Calu3 (cell line): ENCODE measurements at regions not wholly inside any gene's neighbourhood (a gene's known extent, or its start where the extent isn't known, plus 50 kb on each side); places are given as distances from the start of the nearest gene placed in this dataset.

Experiments
- BruUV-seq: library from RNA; stranded (reverse); fragments of 400-500 nt; replicated peaks from 2 replicates; lab custom pipeline; 2021; lab: Mats Ljungman, UMichigan
- CTCF ChIA-PET: fragments of 300-600 bp; sonication (Branson Sonifier 250); formaldehyde crosslinking; loops from one replicate; lab custom pipeline; 2022; ENCODE audit warnings: antibody characterized with exemption; lab: Charles Lee
- DNase-seq: peaks from one replicate; pipeline ENCODE4 v3.0.0; 2022
- H3K27ac Mint-ChIP-seq: one replicate; pipeline ENCODE4 v1.8.0; 2022; ENCODE audit warnings: mixed read lengths; ENCODE audit not compliant: unreplicated experiment
- H3K27me3 Mint-ChIP-seq: one replicate; pipeline ENCODE4 v1.8.0; 2022; ENCODE audit warnings: mixed read lengths; ENCODE audit not compliant: unreplicated experiment
- H3K36me3 Mint-ChIP-seq: one replicate; pipeline ENCODE4 v1.8.0; 2022; ENCODE audit warnings: mild to moderate bottlenecking, moderate library complexity, mixed read lengths; ENCODE audit not compliant: insufficient read depth, unreplicated experiment
- H3K4me1 Mint-ChIP-seq: one replicate; pipeline ENCODE4 v1.8.0; 2022; ENCODE audit warnings: mild to moderate bottlenecking, low read depth, mixed read lengths; ENCODE audit not compliant: unreplicated experiment
- H3K4me3 Mint-ChIP-seq: one replicate; pipeline ENCODE4 v1.8.0; 2022; ENCODE audit warnings: mild to moderate bottlenecking, low read depth, moderate library complexity, mixed read lengths; ENCODE audit not compliant: unreplicated experiment
- H3K9me3 Mint-ChIP-seq: one replicate; pipeline ENCODE4 v1.8.0; 2022; ENCODE audit warnings: low read depth, mixed read lengths; ENCODE audit not compliant: unreplicated experiment
- CTCF ChIP-seq: fragments of 200-600 bp; IDR thresholded peaks from one replicate; pipeline ENCODE4 v1.8.0; 2022; ENCODE audit warnings: antibody characterized with exemption; ENCODE audit not compliant: unreplicated experiment
- intact Hi-C: fragments of 100-400 bp; cut with micrococcal nuclease; formaldehyde crosslinking; loops from one replicate; pipeline ENCODE4 v1.10.0; 2022; ENCODE audit not compliant: unreplicated experiment

- no peak for TF ChIP-seq CTCF
- no peaks in the 10 kb centered on the region for H3K4me1 Mint-ChIP-seq
- no TSS peak for BruUV-seq
- DNase-seq, result no peak
- no peak overlapping the region for H3K27ac Mint-ChIP-seq
- no peak overlapping the region for H3K4me3 Mint-ChIP-seq
- CTCF ChIA-PET, result no interaction called here
- intact Hi-C loops, result no loop called here
- H3K36me3 Mint-ChIP-seq, result no peaks in the 10 kb centered on the region
- peaks cover 3% of the 10 kb centered on the region for H3K9me3 Mint-ChIP-seq
- no peaks in the 10 kb centered on the region for H3K27me3 Mint-ChIP-seq
These were observed 234.1 kb downstream of the LRRN1 start for GRCh38 chr3:4033296-4033695.

- Mint-ChIP-seq H3K36me3 (no peaks in the 10 kb centered on the region), H3K4me3 (no peak overlapping the region), H3K9me3 (peaks cover 3% of the 10 kb centered on the region), H3K4me1 (no peaks in the 10 kb centered on the region), H3K27ac (no peak overlapping the region), H3K27me3 (no peaks in the 10 kb centered on the region)
- DNase-seq, result no peak
- no peak for TF ChIP-seq CTCF
- CTCF ChIA-PET, result no interaction called here
- BruUV-seq, result no TSS peak
- intact Hi-C loops, result no loop called here
These were observed 236.8 kb downstream of the LRRN1 start for GRCh38 chr3:4036046-4036445.

GRCh38 chr3:4038351-4038750 lies 239.1 kb downstream of the LRRN1 start:
- BruUV-seq, result no TSS peak
- Mint-ChIP-seq H3K9me3 (peaks cover under 1% of the 10 kb centered on the region), H3K27ac (no peak overlapping the region), H3K4me3 (no peak overlapping the region), H3K27me3 (no peaks in the 10 kb centered on the region), H3K36me3 (no peaks in the 10 kb centered on the region), H3K4me1 (no peaks in the 10 kb centered on the region)
- CTCF ChIA-PET, result no interaction called here
- no peak for DNase-seq
- intact Hi-C loops, result no loop called here
- TF ChIP-seq CTCF, result no peak

- DNase-seq, result no peak
- no peak for TF ChIP-seq CTCF
- Mint-ChIP-seq H3K27ac (no peak overlapping the region), H3K27me3 (no peaks in the 10 kb centered on the region), H3K4me3 (no peak overlapping the region), H3K9me3 (peaks cover 4% of the 10 kb centered on the region), H3K36me3 (no peaks in the 10 kb centered on the region), H3K4me1 (no peaks in the 10 kb centered on the region)
- CTCF ChIA-PET, result no interaction called here
- BruUV-seq, result no TSS peak
- intact Hi-C loops, result no loop called here
These were observed 242.8 kb downstream of the LRRN1 start for GRCh38 chr3:4042070-4042469.

GRCh38 chr3:4042869-4043268 lies 243.6 kb downstream of the LRRN1 start:
- BruUV-seq, result no TSS peak
- H3K36me3 Mint-ChIP-seq, result no peaks in the 10 kb centered on the region
- no peaks in the 10 kb centered on the region for H3K4me1 Mint-ChIP-seq
- no peaks in the 10 kb centered on the region for H3K27me3 Mint-ChIP-seq
- DNase-seq, result no peak
- peaks cover 4% of the 10 kb centered on the region for H3K9me3 Mint-ChIP-seq
- intact Hi-C loops, result no loop called here
- CTCF ChIA-PET, result no interaction called here
- no peak for TF ChIP-seq CTCF
- H3K27ac Mint-ChIP-seq, result no peak overlapping the region
- H3K4me3 Mint-ChIP-seq, result no peak overlapping the region
